Inflammatory macrophage treated with lipopolysaccharide for 4 hours (primary cell): ENCODE measurements at regions not wholly inside any gene's neighbourhood (a gene's known extent, or its start where the extent isn't known, plus 50 kb on each side); places are given as distances from the start of the nearest gene placed in this dataset.

Experiments used
- DNase-seq: peaks from one replicate; pipeline ENCODE4 v3.0.0-alpha.2; 2020

DNA sequence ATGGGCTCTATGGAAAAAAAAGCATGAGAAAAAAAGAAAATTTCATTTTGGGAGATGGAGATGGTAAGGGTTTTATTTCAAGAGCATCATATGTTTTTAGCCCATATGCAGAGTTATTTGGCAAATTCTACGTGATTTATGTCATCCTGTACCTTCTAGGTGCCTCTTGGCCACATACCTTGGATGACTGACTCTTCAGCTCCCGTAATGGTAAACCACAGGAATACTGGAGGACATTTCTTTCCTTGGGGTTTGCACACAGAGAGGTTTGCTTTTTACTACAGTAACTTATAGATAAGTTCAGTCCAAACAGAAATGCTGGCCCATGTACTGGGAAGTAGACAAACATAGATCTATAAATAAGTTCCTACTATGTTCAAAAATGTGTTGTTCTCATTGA, 132.2 kb downstream of the SH3BGRL2 start:
- DNase-seq, result no peak

GRCh38 chr6:79762370-79762769, 131.2 kb downstream of the SH3BGRL2 start:
- no peak for DNase-seq

- no peak for DNase-seq
Measured at GRCh38 chr6:79756496-79756895, 125.4 kb downstream of the SH3BGRL2 start.

- no peak for DNase-seq
Measured at GRCh38 chr6:79755967-79756366, 124.8 kb downstream of the SH3BGRL2 start.
